ENCODE measurements at regions not wholly inside any gene's neighbourhood (a gene's known extent, or its start where the extent isn't known, plus 50 kb on each side); places are given as distances from the start of the nearest gene placed in this dataset.

DNA sequence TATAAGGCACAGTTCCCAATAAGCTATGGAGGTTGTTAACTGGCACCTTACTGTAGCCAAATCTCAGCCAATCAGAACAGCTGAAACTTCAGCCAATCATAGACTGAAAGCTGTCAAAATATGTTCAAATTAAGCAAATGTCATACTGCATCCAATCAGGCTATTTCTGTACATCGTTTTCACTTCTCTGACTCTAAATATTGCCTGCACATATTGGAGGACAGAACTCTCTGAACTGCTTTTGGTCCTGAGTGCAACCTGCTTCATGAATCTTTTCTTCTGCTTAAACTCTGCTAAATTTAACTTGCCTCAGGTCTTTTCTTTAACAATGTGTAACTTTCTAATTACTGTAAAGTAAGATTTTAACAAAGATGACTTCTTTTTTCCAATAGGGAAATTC, 1198.9 kb upstream of the PCDH7 start:
- DNase-seq (ENCODE audit: low read depth): no peak

DNA sequence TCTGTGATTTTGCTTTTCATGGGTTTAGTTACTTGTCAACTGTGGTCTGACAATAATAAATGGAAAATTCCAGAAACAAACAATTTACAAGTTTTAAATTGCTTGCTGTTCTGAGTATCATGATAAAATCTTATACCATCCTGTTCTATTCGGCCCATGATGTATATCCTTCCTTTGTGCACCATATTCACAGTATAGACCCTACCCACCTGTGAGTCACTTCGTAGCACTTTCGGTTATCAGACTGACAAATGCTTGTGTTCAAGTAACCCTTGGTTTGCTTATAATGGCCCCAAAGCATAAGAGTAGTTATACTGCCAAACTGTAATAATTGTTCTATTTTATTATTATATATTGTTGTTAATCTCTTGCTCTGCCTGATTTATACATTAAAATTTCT, 1183.4 kb upstream of the PCDH7 start:
- DNase-seq (ENCODE audit: low read depth): no peak

DNA sequence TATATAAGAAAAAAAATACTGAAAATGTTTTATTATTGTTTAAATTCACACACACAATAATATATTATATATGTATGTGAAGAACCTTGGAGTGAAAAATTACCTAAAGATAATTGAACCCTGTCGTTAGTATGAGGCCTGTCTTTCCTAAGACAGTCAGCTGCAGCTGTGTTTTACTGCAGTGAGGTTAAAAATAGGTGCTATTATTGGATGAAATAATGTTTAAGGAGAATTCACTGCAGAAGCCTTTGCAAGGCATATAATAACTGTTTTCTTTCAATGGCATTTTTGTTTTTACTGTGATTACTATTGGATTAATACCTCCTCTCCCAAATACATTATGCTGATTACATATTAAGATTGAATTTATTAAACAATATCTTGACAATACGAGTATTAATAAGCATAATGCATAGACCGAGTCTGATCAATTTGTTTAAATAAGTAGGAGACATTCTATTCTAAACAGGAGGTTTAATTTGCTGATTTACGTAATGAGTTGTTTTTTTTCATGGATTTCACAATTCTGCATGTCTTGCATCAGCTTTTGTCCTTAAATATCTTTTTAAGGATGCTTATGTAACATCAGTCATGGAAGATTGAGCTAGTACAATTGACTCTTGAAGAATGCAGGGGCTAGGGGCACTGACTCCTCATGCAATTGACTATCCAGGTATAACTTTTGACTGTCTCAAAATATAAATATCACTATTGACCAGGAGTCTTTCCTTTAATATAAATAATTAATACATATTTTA, 1181.1 kb upstream of the PCDH7 start:
- DNase-seq (ENCODE audit: low read depth): no peak

DNA sequence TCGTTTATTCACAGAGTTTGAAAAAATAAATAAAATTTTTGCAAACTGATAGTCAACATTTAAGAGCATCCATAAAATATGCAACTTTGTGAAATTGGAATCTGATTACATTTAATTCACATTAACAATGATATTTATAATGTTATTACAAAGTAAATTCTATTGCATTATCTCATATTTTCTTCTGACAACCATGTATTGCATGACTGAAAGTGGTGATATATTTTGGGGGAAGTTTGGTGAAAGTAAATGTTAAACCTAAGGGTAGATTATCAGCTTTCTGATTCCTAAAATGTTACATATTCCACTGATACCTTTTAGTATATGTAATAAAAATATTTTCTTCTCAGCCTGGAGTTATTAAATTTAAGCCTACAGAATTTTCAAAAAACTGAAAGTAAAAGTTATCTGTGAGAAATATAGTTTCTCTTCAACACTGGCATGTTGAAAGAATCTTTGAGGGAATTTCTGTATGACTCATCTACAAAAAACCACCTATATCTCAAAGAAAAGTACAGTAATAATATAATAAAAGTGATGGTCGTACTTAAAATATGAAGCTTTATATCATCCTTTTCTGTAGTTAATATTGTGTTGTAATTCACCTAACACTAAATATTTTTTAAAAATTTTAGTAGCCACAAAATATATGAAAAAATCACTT, 1179.6 kb upstream of the PCDH7 start:
- DNase-seq (ENCODE audit: low read depth): no peak

DNA sequence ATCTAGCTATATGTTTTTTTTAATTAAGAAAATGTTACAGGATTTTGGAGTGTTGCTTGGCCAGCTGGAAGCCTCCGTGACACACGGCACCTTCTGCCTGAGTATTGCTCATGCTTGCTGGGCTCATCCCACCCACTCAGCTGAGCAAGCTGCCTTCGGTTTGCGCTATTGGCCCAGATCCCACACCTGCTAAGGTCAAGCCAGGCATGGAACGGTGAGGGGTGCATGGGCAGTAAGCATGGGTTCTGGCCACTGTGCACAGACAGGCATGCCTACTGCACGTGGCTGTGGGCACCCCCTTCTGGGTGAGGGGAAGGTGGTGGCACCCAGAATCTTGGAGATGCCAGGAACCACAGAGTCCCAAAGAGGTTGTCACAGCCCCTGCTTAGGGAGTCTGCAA, 1178.4 kb upstream of the PCDH7 start:
- DNase-seq (ENCODE audit: low read depth): no peak

DNA sequence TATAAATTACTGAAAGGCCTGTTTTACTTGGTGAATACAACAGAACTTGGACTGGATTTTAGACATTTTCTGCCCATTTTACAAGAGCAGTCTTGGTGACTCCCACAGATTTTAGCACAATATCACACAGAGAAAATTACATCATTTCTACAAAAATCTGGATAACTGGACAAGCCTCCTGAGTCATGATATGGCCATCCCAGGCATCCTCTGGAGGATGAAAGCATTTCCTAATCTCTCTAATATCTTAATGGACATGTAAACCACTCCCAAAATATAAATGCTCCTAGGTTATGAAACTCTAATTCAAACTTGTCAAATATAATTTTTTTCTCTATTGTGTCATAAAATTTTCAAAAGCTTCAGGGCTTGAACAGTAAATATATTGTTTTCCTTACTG, 1170.8 kb upstream of the PCDH7 start:
- DNase-seq (ENCODE audit: low read depth): no peak

DNA sequence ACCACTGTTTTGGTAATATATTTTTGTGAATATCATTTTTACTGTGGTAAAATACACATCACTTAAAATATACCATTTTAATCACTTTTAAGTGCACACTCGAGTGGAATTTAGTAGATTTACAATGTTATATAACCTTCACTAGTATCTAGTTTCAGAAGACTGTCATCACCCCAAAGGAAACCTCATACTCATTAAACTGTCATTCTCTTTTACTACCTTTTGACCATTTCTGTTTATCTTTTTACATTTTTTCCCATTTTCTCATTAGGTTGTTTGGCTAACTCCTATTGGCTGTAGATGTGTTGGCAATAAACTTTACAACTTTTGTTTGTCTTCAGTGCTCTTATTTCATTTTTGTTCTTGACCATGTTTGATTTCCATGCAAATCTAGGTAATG, 1168.3 kb upstream of the PCDH7 start:
- DNase-seq (ENCODE audit: low read depth): no peak

DNA sequence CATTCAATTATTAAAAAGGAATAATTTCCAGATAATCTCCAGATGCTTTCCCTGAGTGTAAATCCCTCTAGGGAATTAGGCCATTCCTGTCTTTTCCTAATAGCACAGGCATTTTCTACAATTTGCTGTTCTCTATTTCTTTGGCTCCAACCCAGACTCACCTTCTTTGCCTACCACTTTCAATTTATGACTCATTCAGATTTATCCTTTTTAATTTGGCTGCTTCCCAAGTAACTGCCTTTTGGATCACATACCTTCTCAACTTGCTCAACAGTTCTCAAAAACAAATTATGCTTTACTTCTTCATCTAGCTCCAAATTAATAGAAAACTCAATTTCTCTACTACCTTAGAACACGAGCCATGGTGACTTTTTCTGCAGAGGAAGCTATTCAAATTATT, 1166.3 kb upstream of the PCDH7 start:
- DNase-seq (ENCODE audit: low read depth): no peak

DNA sequence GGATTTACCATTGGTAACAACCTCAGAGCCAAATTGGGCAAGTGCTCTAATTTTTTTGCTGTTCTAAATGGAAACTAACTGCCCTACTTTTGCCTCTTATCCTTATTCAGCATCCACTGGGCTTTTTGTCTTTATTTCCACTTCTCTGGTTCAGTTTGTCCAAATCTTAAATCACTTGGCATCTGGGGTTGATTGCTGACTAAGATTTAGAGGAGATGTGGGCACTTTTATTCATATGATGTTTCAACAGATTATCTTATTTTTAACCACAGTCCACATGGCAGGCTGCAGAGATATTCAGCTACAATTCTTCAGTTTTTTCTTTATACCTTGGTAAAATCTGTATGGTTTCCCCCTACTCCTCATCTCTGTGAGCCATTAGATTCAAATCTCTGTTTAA, 1161.4 kb upstream of the PCDH7 start:
- no peak for DNase-seq (ENCODE audit: low read depth)

DNA sequence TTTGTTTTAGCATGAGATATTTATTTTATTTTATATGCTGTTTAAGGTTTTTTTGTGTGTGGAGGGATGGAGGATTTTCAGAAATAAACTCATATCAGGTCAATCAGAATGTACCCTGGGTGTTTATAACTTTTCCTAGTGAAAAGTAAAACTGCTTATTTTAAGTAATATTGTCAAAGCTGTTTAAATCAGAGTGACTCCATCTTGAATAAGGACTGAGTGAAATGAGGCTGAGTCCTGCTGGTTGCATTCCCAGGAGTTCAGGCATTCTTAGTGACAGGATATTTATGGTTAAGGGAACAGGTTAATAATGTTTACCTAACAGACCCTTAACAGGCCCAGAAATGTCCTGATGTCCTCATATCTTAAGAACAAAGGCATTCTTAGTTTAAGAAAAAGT, 1160.9 kb upstream of the PCDH7 start:
- DNase-seq (ENCODE audit: low read depth): no peak

DNA sequence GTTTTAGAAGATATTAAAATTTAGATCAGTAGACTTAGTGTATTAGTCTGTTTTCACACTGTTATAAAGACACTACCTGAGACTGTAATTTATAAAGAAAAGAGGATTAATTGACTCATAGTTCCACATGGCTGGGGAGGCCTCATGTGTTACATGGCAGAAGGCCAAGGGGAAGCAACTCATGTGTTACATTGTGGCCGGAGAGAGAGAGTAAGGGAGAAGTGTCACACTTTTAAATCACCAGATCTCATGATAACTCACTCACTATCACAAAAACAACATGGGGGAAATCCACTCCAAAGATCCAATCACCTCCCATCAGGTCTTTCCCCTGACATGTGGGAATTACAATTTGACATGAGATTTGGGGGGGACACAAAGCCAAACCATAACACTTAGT, 1159.7 kb upstream of the PCDH7 start:
- DNase-seq (ENCODE audit: low read depth): no peak

DNA sequence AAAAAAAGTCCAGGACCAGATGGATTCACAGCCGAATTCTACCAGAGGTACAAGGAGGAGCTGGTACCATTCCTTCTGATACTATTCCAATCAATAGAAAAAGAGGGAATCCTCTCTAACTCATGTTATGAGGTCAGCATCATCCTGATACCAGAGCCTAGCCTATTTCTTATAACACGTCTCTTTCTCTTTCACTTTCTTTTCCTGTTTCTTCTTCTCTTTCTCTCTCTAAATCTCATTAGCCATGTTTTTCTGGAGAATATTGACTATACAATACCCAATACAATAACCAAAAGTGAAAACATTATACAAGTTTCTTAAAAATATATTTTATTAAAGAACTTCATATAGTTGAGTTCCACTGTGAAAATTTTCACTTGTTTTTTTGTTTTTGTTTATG, 1154.9 kb upstream of the PCDH7 start:
- DNase-seq (ENCODE audit: low read depth): no peak

DNA sequence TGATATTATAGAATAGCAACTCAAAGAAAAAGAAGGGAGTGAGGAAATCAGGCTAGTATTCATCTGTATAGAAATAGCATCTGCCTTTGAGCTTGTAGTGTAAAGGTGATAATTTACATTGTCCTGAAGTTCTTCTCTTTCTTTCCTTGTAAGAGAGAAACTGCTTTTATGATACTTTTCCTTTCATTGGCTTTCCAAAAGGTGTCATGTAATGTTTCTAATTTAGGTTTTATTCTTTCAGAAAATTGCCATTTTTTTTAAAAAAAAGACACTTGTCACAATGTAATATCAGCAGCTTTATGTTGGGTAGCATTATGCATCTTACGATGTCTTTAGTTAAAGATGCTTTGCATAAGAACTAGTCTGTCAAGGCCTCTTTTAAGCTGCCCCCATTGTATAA, 1153.8 kb upstream of the PCDH7 start:
- DNase-seq (ENCODE audit: low read depth): no peak

DNA sequence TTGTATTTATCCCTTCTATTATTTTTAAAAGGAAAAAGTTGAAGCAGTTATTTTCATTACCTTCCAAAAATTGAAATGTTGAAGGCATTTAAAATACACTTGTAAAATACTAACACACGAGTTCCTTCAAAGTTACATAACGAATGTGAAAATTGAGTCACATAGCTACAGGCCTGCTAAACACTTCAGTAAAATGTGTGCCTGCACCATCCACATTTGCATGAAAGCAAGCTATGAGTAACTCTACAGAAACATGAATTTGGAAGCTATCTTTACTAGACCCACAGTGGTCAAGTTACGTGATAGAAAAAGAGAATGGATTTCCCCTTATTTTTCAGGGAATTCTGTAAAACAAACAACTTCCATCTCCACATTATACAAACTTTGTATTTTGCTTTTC, 1148.8 kb upstream of the PCDH7 start:
- no peak for DNase-seq (ENCODE audit: low read depth)

DNA sequence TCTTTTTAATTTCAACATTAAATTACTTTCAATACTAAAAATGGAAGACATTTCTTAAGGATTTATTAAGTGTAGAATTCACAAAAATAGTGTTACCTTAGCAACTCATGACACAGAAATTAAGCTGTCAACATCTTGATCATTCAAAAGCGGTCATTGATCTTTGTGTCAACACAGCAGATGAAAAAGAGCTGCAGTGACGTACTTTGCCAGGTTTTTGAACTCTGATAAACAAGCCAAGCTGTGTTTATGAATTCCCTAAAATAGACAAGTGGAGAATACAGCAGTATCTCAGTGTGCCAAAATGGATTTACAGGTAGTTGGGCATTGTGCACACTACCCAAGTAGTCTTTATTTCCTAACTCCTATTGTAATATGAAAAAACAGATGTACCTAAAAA, 1141.8 kb upstream of the PCDH7 start:
- DNase-seq (ENCODE audit: low read depth): no peak

DNA sequence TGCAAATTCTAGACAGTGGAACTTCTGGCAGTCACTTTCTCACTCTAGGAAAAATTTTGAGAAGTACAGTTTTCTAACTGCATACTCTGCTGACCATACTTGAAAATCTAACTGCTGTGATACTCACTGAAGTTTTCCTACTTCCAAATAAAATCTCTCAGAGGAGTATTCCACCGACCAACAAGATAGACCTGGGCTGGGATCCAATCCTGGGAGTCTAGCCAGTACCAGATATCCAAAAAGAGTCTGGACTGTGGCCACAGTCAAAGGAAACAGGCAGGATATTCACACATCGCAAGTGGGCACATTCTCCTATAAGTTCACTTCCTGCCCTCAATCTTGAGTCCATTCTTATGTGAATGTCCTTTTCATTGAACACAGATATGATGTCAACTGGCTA, 1138.7 kb upstream of the PCDH7 start:
- no peak for DNase-seq (ENCODE audit: low read depth)

DNA sequence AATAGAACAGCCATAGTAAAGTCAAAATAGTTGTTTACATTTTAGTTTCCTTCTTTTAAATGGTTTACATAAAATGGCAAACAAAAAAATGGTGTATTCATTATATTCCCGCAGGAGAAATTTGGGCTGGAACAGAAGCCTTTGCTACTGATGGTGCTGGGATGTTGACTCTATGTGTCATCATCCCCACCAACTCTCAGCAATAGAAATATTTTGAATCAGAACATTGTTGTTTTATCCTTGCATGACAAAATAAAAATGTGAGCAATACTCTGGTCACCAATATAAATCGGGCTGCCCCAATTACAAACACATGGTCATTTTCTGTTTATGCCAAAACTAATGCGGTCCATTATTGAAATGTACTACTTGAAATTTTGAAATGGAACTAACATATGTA, 1131.6 kb upstream of the PCDH7 start:
- no peak for DNase-seq (ENCODE audit: low read depth)

DNA sequence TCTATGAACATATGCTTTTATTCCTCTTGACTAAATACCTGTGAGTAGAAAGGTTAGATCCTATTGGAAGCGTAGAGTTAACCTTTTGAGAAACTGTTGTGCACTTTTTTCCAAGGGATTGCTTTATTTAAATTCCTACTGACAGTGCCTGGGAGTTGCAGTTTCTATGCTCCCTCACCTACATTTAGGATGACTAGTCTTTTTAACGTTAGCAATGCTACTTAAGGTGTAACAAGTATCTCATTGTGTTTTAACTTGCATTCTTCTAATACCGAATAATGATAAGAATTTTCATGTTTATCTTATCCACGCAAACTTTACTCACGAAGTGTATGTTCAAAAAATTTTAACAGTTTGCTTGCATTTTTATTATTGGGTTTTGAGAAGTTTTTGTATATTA, 1123.9 kb upstream of the PCDH7 start:
- DNase-seq (ENCODE audit: low read depth): no peak

DNA sequence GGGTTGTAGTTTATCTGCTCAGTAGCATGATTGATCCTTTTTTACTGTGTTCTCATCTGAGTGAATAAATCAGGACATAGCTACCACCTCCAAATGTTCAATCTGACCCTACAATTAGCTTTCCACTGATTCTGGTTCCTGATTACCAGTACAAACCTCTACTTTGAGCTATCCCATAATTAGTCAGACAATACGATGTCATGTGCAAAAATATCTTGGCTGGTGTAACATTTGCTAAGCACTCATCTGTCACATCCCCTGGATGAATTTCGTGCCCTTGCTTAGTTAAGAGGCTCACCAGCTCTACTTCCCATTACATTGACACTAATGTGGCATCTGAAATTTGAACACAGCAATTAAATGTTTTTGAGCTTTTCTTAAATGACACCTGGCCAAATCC, 1101.0 kb upstream of the PCDH7 start:
- no peak for DNase-seq (ENCODE audit: low read depth)

DNA sequence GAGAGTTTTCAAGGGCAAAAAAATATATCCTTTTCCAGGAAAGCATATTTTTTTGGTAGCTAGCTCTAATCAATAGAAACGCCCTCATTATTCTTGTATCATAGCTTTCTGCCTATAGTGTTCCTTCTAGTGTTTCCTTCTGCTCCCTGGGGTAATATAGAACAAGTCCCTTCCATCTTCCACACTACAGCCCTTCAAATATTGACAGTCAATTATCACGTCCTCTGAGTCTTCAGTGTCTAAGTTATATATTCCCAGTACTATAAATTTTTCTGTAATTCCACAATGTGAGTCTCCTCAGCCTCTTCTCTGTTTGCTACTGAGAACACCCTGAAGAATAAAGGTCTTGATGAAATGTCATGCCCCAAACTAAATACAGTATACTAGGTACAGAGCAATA, 1088.0 kb upstream of the PCDH7 start:
- DNase-seq (ENCODE audit: low read depth): no peak

DNA sequence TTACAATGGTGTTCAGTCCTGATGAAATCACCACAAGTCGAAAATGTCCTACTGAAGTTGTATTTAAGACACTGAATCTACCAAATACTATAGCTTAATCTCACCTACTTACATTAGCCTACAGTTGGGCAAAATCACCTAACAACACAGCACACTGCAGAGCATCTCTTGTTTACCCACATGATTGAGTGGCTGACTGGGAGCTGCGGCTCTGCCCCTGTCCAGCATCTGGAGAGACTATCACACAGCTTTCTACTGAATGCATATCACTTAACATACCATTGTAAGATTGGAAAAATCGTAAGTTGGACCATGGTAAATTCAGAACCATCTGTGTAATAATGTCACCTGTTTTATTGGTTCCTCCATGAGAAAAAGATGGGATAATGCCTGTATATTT, 1083.2 kb upstream of the PCDH7 start:
- no peak for DNase-seq (ENCODE audit: low read depth)

DNA sequence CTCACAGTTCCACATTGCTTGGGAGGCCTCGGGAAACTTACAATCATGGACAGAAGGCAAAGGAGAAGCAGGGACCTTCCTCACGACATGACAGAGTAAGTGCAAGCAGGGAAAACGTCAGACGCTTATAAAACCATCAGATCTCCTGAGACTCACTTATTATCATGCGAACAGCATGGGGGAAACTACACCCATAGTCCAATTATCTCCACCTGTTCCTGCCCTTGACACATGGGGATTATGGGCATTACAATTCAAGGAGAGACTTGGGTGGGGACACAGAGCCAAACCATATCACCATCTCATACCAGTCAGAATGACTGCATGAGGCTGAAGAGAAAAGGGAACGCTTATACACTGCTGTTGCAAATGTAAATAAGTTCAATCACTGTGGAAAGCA, 1066.9 kb upstream of the PCDH7 start:
- DNase-seq (ENCODE audit: low read depth): no peak

DNA sequence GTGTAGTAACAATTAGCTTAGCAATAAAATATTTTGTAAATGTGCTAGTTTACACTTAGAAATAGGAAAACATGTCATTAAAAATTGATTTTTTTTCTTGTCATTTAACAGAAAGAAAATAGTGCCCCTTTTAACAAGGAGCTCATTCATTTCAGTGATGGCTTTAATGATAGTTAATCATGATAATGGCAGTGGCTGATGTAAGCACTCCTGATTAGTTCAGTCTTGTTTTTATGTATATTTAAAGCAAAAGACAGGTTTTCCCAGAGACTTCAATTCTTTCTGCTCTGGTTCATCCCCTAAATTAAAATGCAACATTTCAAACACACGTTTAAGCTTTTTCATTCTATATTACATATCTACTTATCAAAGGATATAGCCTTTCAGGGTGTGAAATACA, 1039.5 kb upstream of the PCDH7 start:
- DNase-seq (ENCODE audit: low read depth): no peak

DNA sequence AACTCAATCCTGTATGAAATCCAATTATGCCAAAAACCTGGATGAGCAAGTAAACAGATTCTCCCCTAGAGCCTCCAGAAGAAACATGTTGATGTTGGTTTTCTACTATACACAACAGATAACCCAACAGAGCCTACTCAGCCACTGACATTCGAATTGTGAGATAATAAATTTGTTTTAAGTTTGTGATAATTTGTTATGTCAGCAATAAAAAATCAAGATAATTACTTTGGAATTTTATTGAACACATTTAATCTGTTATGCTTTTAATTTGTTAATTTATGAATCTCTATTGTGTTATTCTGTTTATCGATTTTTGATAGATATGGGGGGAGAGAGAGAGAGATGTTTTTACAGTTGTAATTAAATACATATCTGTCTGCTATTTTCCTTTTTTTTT, 1016.1 kb upstream of the PCDH7 start:
- DNase-seq (ENCODE audit: low read depth): no peak

Measured in stromal cell of bone marrow (primary cell).